SU-DHL-6 (cell line): ENCODE measurements at regions not wholly inside any gene's neighbourhood (a gene's known extent, or its start where the extent isn't known, plus 50 kb on each side); places are given as distances from the start of the nearest gene placed in this dataset.

Experiments
- EZH2phosphoT487 ChIP-seq: fragments of 200-600 bp; sonication (generic), shearing (Covaris generic); conservative IDR thresholded peaks from 2 replicates; pipeline ENCODE4 v1.6.1; 2018; ENCODE audit warnings: mild to moderate bottlenecking, antibody characterized with exemption, low read length, moderate library complexity, mixed read lengths
- TF ChIP-seq, protein P1 (sequence below): fragments of 200-600 bp; sonication (generic); IDR thresholded peaks from one replicate; pipeline ENCODE4 v1.5.1; 2017; ENCODE audit warnings: antibody characterized with exemption, mild to moderate bottlenecking, low read length, moderate library complexity; ENCODE audit not compliant: insufficient read depth, poor library complexity, severe bottlenecking

GRCh38 chr12:89208661-89209096 is 143.6 kb downstream of the DUSP6 start:
- TF ChIP-seq, protein P1, sequence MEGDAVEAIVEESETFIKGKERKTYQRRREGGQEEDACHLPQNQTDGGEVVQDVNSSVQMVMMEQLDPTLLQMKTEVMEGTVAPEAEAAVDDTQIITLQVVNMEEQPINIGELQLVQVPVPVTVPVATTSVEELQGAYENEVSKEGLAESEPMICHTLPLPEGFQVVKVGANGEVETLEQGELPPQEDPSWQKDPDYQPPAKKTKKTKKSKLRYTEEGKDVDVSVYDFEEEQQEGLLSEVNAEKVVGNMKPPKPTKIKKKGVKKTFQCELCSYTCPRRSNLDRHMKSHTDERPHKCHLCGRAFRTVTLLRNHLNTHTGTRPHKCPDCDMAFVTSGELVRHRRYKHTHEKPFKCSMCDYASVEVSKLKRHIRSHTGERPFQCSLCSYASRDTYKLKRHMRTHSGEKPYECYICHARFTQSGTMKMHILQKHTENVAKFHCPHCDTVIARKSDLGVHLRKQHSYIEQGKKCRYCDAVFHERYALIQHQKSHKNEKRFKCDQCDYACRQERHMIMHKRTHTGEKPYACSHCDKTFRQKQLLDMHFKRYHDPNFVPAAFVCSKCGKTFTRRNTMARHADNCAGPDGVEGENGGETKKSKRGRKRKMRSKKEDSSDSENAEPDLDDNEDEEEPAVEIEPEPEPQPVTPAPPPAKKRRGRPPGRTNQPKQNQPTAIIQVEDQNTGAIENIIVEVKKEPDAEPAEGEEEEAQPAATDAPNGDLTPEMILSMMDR: no peak
- TF ChIP-seq EZH2phosphoT487: no peak
